IgD-negative memory B cell (primary cell): ENCODE measurements at regions not wholly inside any gene's neighbourhood (a gene's known extent, or its start where the extent isn't known, plus 50 kb on each side); places are given as distances from the start of the nearest gene placed in this dataset.
"Not testable (repeated sequence)": the region's sequence is repeated elsewhere in the genome, so short reads cannot be mapped to it uniquely, and the experiment has no call there.

Experiments
- H3K27ac Mint-ChIP-seq, 3 donors: one replicate each; pipeline ENCODE4 v1.8.0; 2020 to 2022; ENCODE audit warnings: mild to moderate bottlenecking in 3 of 3, mixed read lengths in 3 of 3, moderate library complexity in 1 of 3
- H3K27me3 Mint-ChIP-seq: one replicate; pipeline ENCODE4 v1.8.0; 2021; ENCODE audit warnings: mixed read lengths
- H3K36me3 Mint-ChIP-seq: one replicate; pipeline ENCODE4 v1.8.0; 2020; ENCODE audit warnings: mild to moderate bottlenecking, mixed read lengths
- H3K4me1 Mint-ChIP-seq, 3 donors: one replicate each; pipeline ENCODE4 v1.8.0; 2020 to 2022; ENCODE audit warnings: mixed read lengths in 3 of 3, mild to moderate bottlenecking in 1 of 3
- H3K4me3 Mint-ChIP-seq, 4 donors: one replicate each; pipeline ENCODE4 v1.8.0; 2020 to 2022; ENCODE audit warnings: mild to moderate bottlenecking in 4 of 4, mixed read lengths in 4 of 4, moderate library complexity in 3 of 4
- H3K9me3 Mint-ChIP-seq, 3 donors: one replicate each; pipeline ENCODE4 v1.8.0; 2020 to 2021; ENCODE audit warnings: mixed read lengths in 3 of 3, mild to moderate bottlenecking in 1 of 3

DNA sequence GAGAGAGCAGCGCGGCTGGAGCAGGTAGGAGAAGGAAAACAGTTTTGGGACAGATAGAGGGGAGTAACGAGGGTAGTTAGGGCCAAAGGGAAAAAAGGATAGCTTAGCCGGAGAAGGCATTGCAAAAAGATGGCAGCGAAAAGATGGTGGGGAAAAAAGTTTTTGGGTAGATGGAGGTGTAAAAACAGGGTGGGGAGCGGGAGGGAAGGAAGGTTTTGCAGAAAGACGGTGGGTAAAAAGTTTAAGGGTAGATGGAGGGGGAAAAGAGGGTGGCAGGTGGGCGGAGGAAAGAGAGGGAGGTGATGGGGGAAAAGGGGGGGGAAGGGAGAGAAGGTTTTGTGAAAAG is 174.2 kb downstream of the USP22 start:
- H3K27ac Mint-ChIP-seq, H3K4me1 Mint-ChIP-seq, H3K27me3 Mint-ChIP-seq, H3K4me3 Mint-ChIP-seq, H3K9me3 Mint-ChIP-seq, H3K36me3 Mint-ChIP-seq: not testable (repeated sequence)

GRCh38 chr17:20873173-20873572 is 169.6 kb downstream of the USP22 start:
- not testable (repeated sequence) for H3K4me1 Mint-ChIP-seq, H3K9me3 Mint-ChIP-seq, H3K27ac Mint-ChIP-seq

GRCh38 chr17:20873688-20874328 is 169.0 kb downstream of the USP22 start:
- H3K4me3 Mint-ChIP-seq, H3K4me1 Mint-ChIP-seq, H3K36me3 Mint-ChIP-seq, H3K27ac Mint-ChIP-seq, H3K9me3 Mint-ChIP-seq, H3K27me3 Mint-ChIP-seq: not testable (repeated sequence)

More at GRCh38 chr17:20873173-20873572, 169.6 kb downstream of the USP22 start:
- not testable (repeated sequence) for H3K4me3 Mint-ChIP-seq, H3K36me3 Mint-ChIP-seq, H3K27me3 Mint-ChIP-seq

GRCh38 chr17:20877384-20877783 is 165.4 kb downstream of the USP22 start:
- H3K27me3 Mint-ChIP-seq, H3K36me3 Mint-ChIP-seq, H3K4me1 Mint-ChIP-seq, H3K4me3 Mint-ChIP-seq, H3K27ac Mint-ChIP-seq, H3K9me3 Mint-ChIP-seq: not testable (repeated sequence)

DNA sequence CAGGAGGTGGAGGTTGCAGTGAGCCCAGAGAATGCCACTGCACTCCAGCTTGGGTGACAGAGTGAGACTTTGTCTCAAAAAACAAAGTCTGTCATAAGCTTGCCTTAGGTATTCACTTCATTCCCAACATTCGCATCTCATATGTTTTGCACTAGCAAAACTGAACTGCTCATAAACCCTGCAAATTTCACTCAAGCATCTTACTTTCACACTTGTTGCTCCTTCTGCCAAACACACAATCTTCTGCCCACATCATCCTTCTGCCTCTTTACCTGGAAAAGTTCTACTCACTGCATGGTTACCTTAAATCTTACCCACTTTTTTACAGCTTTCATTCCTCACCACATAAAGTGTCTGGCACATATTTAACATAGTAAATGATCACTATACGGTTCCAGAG is 152.5 kb downstream of the USP22 start:
- no peaks in the 10 kb centered on the region for H3K9me3 Mint-ChIP-seq
- no peak overlapping the region for H3K4me3 Mint-ChIP-seq
- H3K27ac Mint-ChIP-seq: no peak overlapping the region
- no peaks in the 10 kb centered on the region for H3K4me1 Mint-ChIP-seq
- no peaks in the 10 kb centered on the region for H3K27me3 Mint-ChIP-seq
- no peaks in the 10 kb centered on the region for H3K36me3 Mint-ChIP-seq

DNA sequence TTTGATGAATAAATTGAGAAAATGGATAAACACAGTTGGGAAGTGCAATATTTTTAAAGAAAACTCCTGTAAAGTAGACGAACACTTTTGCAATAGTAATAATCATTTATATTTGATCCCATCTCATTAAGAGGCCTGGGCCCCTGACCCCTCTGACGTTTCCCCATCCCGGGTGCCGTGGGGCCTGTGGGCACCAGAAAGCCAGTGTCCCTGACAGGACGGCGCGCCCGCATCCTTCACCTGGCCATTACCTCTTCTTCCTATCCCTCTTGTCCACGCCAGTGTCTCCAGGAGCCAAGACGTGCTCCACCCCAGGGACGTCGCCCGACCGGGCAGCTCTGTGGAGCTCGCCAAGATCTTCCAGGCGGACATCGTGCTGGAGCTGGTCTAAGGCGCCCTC is 147.4 kb downstream of the USP22 start:
- not testable (repeated sequence) for H3K36me3 Mint-ChIP-seq, H3K4me3 Mint-ChIP-seq, H3K4me1 Mint-ChIP-seq, H3K27me3 Mint-ChIP-seq, H3K9me3 Mint-ChIP-seq
- H3K27ac Mint-ChIP-seq: peak overlapping the region in 1 of 3 donors; percentile 77

DNA sequence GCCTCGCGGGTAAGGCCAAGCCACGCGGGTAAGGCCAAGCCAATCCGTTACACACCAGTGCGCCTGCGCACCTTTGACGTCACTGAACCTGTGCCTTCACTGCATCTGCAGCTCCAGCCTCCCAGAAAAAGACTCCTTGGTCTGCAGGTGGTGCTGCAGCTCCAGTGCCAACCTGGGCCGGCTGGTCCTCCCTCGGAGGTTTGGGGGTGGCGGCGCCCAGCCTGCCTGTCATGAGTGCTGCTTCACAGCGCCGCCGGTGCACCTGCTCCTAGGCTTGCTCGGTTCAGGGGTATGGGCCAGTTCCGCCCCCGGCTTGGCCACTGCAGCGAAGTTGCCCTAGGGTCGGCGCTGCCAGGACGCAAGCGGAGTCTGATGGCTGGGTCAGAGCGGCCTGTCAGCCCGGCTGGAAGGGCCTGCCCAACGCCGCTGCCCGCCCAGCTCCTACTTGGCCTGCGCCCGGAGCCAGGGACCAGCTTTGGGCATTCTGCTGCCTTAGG is 146.6 kb downstream of the USP22 start:
- Mint-ChIP-seq H3K36me3 (no peaks in the 10 kb centered on the region), H3K27me3 (peaks cover 7% of the 10 kb centered on the region), H3K4me1 (no peaks in the 10 kb centered on the region), H3K4me3 (no peak overlapping the region), H3K27ac (no peak overlapping the region), H3K9me3 (no peaks in the 10 kb centered on the region)

GRCh38 chr17:20898726-20899125 is 144.1 kb downstream of the USP22 start:
- H3K4me3 Mint-ChIP-seq, H3K9me3 Mint-ChIP-seq, H3K27ac Mint-ChIP-seq: not testable (repeated sequence)

DNA sequence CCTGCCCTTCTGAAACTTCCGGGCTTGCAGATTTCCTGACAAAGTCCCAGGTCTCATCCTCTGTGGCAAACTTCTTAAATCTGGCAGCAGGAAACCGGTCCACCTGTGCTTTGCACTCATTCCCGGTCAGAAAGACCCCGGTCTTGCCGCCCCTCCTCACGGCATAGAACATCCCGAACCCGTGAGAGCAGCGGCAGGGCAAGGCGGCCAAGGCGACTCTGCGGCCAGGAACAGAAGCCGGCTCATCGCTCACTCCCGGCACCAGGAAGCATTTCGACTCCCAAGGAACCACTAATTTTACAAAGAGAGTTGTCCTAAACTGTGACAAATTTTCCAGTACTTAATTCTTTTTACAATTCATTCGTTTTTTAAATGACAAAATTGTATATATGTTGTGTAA is 140.3 kb downstream of the USP22 start:
- not testable (repeated sequence) for H3K9me3 Mint-ChIP-seq, H3K4me3 Mint-ChIP-seq, H3K36me3 Mint-ChIP-seq

More at GRCh38 chr17:20898726-20899125, 144.1 kb downstream of the USP22 start:
- H3K27me3 Mint-ChIP-seq: peaks cover 13% of the 10 kb centered on the region
- H3K4me1 Mint-ChIP-seq, H3K36me3 Mint-ChIP-seq: not testable (repeated sequence)

GRCh38 chr17:20903549-20903948 is 139.3 kb downstream of the USP22 start:
- not testable (repeated sequence) for H3K9me3 Mint-ChIP-seq, H3K27ac Mint-ChIP-seq, H3K4me1 Mint-ChIP-seq, H3K4me3 Mint-ChIP-seq, H3K36me3 Mint-ChIP-seq
- peaks cover 13% of the 10 kb centered on the region for H3K27me3 Mint-ChIP-seq

More for the DNA sequence above, 140.3 kb downstream of the USP22 start:
- not testable (repeated sequence) for H3K27ac Mint-ChIP-seq, H3K4me1 Mint-ChIP-seq
- H3K27me3 Mint-ChIP-seq: peaks cover 15% of the 10 kb centered on the region

DNA sequence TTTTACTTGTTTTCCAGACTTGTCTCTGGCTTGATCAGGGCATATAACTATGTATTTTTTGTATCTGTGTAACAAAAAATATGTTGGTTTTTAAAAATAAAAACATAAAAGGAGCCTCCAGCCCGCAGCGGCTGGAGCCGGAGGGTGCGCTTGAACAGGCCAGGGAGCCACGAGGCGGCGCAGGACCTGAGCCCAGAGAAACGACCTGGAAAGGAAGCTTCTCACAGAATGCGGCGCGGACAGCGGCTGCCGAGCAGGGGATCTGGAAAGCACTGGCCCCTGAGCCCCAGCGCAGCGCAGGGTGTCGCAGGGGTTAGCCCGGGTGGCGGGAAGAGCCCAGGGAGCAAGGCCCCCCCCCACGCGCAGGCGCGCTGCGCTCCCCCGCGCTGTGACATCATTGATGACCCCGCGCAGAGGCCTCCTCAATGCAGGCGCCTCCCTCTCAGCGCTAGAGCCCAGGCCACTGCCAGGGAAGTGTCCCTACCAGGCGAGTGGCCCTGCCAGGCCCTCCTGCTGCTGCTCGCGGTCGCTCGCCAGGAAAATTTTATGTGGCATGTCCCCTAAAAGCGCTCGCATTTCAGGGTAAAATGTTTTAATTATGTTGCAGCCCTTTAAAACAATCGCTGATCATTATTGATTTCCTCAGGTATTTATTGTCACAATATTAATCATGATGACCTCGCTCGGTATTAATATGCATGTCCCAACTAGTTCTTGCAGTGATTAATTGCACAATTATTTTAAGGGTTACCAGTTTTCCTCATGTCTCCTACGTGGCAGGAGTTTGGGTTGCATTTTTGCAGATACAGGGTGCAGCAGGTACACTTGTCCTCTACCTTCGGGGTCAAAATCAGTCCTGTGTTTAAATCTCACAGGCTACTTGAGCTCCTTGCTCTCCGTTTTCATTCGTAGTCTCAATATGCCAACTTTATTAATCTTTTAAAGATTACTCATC is 134.2 kb downstream of the USP22 start:
- Mint-ChIP-seq H3K4me3 (peak overlapping the region; percentile 67 to 90 (median 86)), H3K9me3 (peaks cover 0 to under 1% (median 0%) of the 10 kb centered on the region in 3 donors), H3K27me3 (peaks cover 2% of the 10 kb centered on the region), H3K4me1 (peaks cover 0 to 6% (median 5%) of the 10 kb centered on the region in 3 donors), H3K27ac (peak overlapping the region in 2 of 3 donors; percentile 16 to 76), H3K36me3 (no peaks in the 10 kb centered on the region)

DNA sequence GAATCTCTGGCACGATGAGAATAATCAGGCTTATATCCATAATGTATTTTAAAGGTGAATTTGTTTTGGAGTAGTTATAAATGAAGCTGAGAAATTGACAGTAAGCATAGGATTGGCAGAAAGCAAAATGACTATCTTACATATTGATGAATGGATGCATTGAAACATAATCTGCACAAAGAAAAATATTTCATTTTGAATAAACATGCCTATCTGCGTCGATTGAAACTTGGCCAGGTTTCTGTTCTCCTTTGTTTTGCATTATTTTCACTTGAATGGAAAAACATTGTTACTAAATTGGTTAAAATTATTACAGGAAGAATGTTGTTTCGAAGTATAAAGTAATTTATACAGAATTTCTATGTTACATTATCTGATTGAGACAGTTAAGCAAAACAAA is 128.2 kb downstream of the USP22 start:
- Mint-ChIP-seq H3K27me3 (peaks cover 2% of the 10 kb centered on the region), H3K9me3 (peaks cover 0 to 6% (median 0%) of the 10 kb centered on the region in 3 donors), H3K27ac (no peak overlapping the region), H3K4me1 (peaks cover 0 to 13% (median 4%) of the 10 kb centered on the region in 3 donors), H3K36me3 (no peaks in the 10 kb centered on the region), H3K4me3 (peak overlapping the region in 1 of 4 donors; percentile 60)

DNA sequence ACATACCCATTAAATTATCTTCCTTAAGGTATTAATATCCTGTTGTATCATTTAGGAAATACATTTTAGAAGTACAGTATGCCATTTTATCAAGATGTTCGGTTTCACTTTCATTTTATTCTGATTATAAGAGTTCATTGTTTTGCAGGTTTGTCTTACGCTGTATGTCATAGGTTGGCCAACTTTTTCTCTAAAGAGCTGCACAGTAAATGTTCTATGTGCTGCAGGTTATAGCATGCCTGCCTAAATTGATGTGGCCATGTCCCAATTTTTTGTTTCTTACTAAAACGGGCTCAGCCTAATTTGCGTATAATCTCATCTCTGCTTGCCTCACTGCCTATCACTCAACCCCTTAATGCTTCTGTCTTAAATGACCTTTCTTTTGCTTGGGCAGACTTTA is 126.4 kb downstream of the USP22 start:
- Mint-ChIP-seq H3K36me3 (no peaks in the 10 kb centered on the region), H3K9me3 (peaks cover 0 to 6% (median 0%) of the 10 kb centered on the region in 3 donors), H3K4me3 (peak overlapping the region in 1 of 4 donors; percentile 45), H3K27me3 (peaks cover 3% of the 10 kb centered on the region), H3K27ac (no peak overlapping the region), H3K4me1 (peaks cover 0 to 13% (median 4%) of the 10 kb centered on the region in 3 donors)

DNA sequence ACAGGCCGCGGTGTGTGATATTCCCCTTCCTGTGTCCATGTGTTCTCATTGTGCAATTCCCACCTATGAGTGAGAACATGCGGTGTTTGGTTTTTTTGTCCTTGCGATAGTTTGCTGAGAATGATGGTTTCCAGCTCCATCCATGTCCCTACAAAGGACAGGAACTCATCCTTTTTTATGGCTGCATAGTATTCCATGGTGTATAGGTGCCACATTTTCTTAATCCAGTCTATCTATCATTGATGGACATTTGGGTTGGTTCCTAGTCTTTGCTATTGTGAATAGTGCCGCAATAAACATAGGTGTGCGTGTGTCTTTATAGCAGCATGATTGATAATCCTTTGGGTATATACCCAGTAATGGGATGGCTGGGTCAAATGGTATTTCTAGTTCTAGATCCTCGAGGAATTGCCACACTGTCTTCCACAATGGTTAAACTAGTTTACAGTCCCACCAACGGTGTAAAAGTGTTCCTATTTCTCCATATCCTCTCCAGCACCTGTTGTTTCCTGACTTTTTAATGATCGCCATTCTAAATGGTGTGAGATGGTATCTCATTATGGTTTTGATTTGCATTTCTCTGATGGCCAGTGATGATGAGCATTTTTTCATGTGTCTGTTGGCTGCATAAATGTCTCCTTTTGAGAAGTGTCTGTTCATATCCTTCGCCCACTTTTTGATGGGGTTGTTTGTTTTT is 125.1 kb downstream of the USP22 start:
- H3K27ac Mint-ChIP-seq, H3K4me3 Mint-ChIP-seq, H3K36me3 Mint-ChIP-seq, H3K27me3 Mint-ChIP-seq, H3K9me3 Mint-ChIP-seq: not testable (repeated sequence)
- peaks cover 0 to 13% (median 4%) of the 10 kb centered on the region in 3 donors for H3K4me1 Mint-ChIP-seq

DNA sequence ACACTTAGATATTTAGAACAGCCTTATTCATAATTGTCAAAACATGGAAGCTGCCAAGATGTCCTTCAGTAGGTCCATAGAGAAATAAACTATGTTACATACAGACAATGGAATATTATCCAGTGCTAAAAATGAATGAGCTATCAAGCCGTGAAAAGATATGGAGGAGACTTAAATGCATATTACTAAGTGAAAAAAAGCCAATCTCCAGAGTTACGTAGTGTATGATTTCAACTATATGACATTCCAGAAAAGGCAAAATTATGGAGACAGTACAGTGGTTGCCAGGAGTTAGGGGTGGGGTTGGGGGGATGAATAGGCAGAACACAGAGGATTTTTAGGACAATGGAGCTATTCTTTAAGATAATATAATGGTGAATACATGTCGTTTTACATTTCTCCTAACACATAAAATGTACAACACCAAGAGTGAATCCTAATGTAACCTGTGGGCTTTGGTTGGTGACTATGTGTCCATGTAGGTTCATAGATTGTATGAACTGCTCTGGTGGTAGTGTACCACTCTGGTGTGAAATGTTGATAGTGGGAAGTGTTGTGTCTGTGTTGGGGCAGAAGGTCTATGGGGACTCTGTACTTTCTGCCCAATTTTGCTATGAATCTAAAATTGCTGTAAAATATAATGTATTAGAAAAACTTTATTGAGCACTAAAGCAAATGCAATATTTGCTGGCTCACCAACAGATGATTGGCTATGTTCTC is 122.6 kb downstream of the USP22 start:
- Mint-ChIP-seq H3K27me3 (peaks cover 3% of the 10 kb centered on the region), H3K4me3 (no peak overlapping the region), H3K27ac (no peak overlapping the region), H3K4me1 (peaks cover 0 to 8% (median 0%) of the 10 kb centered on the region in 3 donors), H3K36me3 (no peaks in the 10 kb centered on the region), H3K9me3 (peaks cover 0 to 6% (median 0%) of the 10 kb centered on the region in 3 donors)
